Thyroid gland (tissue), 4 donors: ENCODE measurements at regions not wholly inside any gene's neighbourhood (a gene's known extent, or its start where the extent isn't known, plus 50 kb on each side); places are given as distances from the start of the nearest gene placed in this dataset.

Source experiments
- DNase-seq, 2 donors: peaks; one replicate each; pipeline ENCODE4 v3.0.0-alpha.2; 2019
- H3K27ac ChIP-seq, 3 donors: fragments of 200-600 bp; sonication (generic); 1 replicate in 2 of 3; 2 replicates in 1 of 3; pipeline ENCODE4 v1.5.1; 2016 to 2019; ENCODE audit warnings: mild to moderate bottlenecking in 1 of 3, moderate library complexity in 1 of 3
- H3K27me3 ChIP-seq: fragments of 200-600 bp; sonication (generic); one replicate; pipeline ENCODE4 v1.5.1; 2019
- H3K36me3 ChIP-seq, 2 donors: fragments of 200-600 bp; sonication (generic); one replicate each; pipeline ENCODE4 v1.5.1; 2016 to 2019
- H3K4me1 ChIP-seq, 2 donors: fragments of 200-600 bp; sonication (generic); one replicate each; pipeline ENCODE4 v1.5.1; 2017 to 2019
- H3K4me3 ChIP-seq, 3 donors: fragments of 200-600 bp; sonication (generic); replicated peaks in 1 of 3; 1 replicate in 2 of 3; 2 replicates in 1 of 3; pipeline ENCODE4 v1.5.1; 2016; ENCODE audit warnings: mild to moderate bottlenecking in 1 of 3
- H3K9me3 ChIP-seq: fragments of 200-600 bp; sonication (generic); one replicate; pipeline ENCODE4 v1.5.1; 2017
- CTCF ChIP-seq, 6 experiments: fragments of 200-600 bp in 3 of 6; fragments of 450-650 bp in 3 of 6; sonication (generic) in 3 of 6; IDR thresholded peaks; one replicate each; pipeline ENCODE4 v1.5.1; 2016 to 2019; ENCODE audit warnings: antibody characterized with exemption in 6 of 6, mild to moderate bottlenecking in 2 of 6, inconsistent platforms in 1 of 6, moderate library complexity in 1 of 6
- POLR2A ChIP-seq, 2 donors: fragments of 450-650 bp; IDR thresholded peaks; one replicate each; pipeline ENCODE4 v1.6.1; 2017; ENCODE audit warnings: antibody characterized with exemption in 2 of 2, mild to moderate bottlenecking in 2 of 2, moderate library complexity in 1 of 2
- WGBS, 2 donors: methylation state at CpG; one replicate each; pipeline ENCODE4 v1.1.5; 2017; 5-methylcytosine and 5-hydroxymethylcytosine counted together
- intact Hi-C: fragments of 100-400 bp; cut with DNase I; formaldehyde crosslinking; loops from one replicate; pipeline ENCODE4 v1.15.1; 2023

GRCh38 chr5:148734518-148734917 lies 80.2 kb upstream of the HTR4 start:
- TF ChIP-seq CTCF (IDR thresholded peaks at IDR 0.05) (no peak), POLR2A (IDR thresholded peaks at IDR 0.05) (no peak)
- Histone ChIP-seq H3K36me3 (no peaks in the 10 kb centered on the region), H3K9me3 (no peaks in the 10 kb centered on the region), H3K4me3 (no peak overlapping the region), H3K4me1 (no peaks in the 10 kb centered on the region), H3K27ac (no peak overlapping the region), H3K27me3 (no peaks in the 10 kb centered on the region)
- no peak for DNase-seq
- intact Hi-C loops: loop anchor here (10.0 kb wide), 1 partner anchor 260 kb away; no protein-coding TSS in a partner anchor

GRCh38 chr5:148735301-148735835 lies 81.0 kb upstream of the HTR4 start:
- DNase-seq: no peak
- Histone ChIP-seq H3K27me3 (no peaks in the 10 kb centered on the region), H3K27ac (no peak overlapping the region), H3K36me3 (no peaks in the 10 kb centered on the region), H3K4me3 (no peak overlapping the region), H3K9me3 (no peaks in the 10 kb centered on the region), H3K4me1 (no peaks in the 10 kb centered on the region)
- 71 to 78% methylated on average over 2 of the region's 2 CpGs for WGBS, 2 donors
- intact Hi-C loops: loop anchor here (5.0 to 10.0 kb wide), 2 partner anchors 259 to 302 kb away; no protein-coding TSS in a partner anchor
- TF ChIP-seq CTCF (IDR thresholded peaks at IDR 0.05) (no peak), POLR2A (IDR thresholded peaks at IDR 0.05) (no peak)

GRCh38 chr5:148739023-148739422 lies 84.7 kb upstream of the HTR4 start:
- no peak for DNase-seq
- intact Hi-C loops: loop anchor here (5.0 to 10.0 kb wide), 2 partner anchors 256 to 298 kb away; no protein-coding TSS in a partner anchor

GRCh38 chr5:148739524-148739923 lies 85.2 kb upstream of the HTR4 start:
- no peaks in the 10 kb centered on the region for H3K27me3 ChIP-seq
- TF ChIP-seq POLR2A (IDR thresholded peaks at IDR 0.05): no peak
- TF ChIP-seq CTCF (IDR thresholded peaks at IDR 0.05): no peak
- H3K36me3 ChIP-seq: no peaks in the 10 kb centered on the region
- no peaks in the 10 kb centered on the region for H3K4me1 ChIP-seq
- 30 to 53% methylated on average over 2 of the region's 2 CpGs for WGBS, 2 donors
- H3K9me3 ChIP-seq: no peaks in the 10 kb centered on the region
- intact Hi-C loops: loop anchor here (5.0 to 10.0 kb wide), 2 partner anchors 255 to 298 kb away; no protein-coding TSS in a partner anchor
- DNase-seq: no peak
- H3K4me3 ChIP-seq: no peak overlapping the region
- no peak overlapping the region for H3K27ac ChIP-seq

More at GRCh38 chr5:148739023-148739422, 84.7 kb upstream of the HTR4 start:
- Histone ChIP-seq H3K4me3 (no peak overlapping the region), H3K4me1 (no peaks in the 10 kb centered on the region), H3K27ac (no peak overlapping the region), H3K9me3 (no peaks in the 10 kb centered on the region), H3K27me3 (no peaks in the 10 kb centered on the region), H3K36me3 (no peaks in the 10 kb centered on the region)
- WGBS, 2 donors: 77 to 81% methylated on average over 5 of the region's 5 CpGs
- no peak for TF ChIP-seq POLR2A (IDR thresholded peaks at IDR 0.05)

- Histone ChIP-seq H3K4me1 (no peaks in the 10 kb centered on the region), H3K27ac (no peak overlapping the region), H3K4me3 (no peak overlapping the region), H3K9me3 (no peaks in the 10 kb centered on the region), H3K36me3 (no peaks in the 10 kb centered on the region), H3K27me3 (no peaks in the 10 kb centered on the region)
- intact Hi-C loops: loop anchor here (10.0 kb wide), 1 partner anchor 375 kb away; no protein-coding TSS in a partner anchor
- 67 to 73% methylated on average over 8 of the region's 8 CpGs for WGBS, 2 donors
- DNase-seq: no peak
- no peak for TF ChIP-seq POLR2A (IDR thresholded peaks at IDR 0.05)
- TF ChIP-seq CTCF (IDR thresholded peaks at IDR 0.05): no peak
Measured at GRCh38 chr5:148740079-148740858, 85.9 kb upstream of the HTR4 start.
